H9 (cell line): ENCODE measurements at regions not wholly inside any gene's neighbourhood (a gene's known extent, or its start where the extent isn't known, plus 50 kb on each side); places are given as distances from the start of the nearest gene placed in this dataset.

ENCODE experiments used
- DNase-seq: peaks from one replicate; pipeline ENCODE4 v3.0.0-alpha.2; 2017
- H2AFZ ChIP-seq: one replicate; pipeline ENCODE4 v1.6.1; 2013; ENCODE audit warnings: mild to moderate bottlenecking, low read length, control low read depth, moderate library complexity
- H2AK5ac ChIP-seq: 2 replicates; pipeline ENCODE4 v1.6.1; 2013; ENCODE audit warnings: low read length, control low read depth, mixed read lengths; ENCODE audit not compliant: insufficient read length
- H2BK120ac ChIP-seq: one replicate; pipeline ENCODE4 v1.6.1; 2013; ENCODE audit warnings: low read depth, mild to moderate bottlenecking, low read length, control low read depth, inconsistent platforms; ENCODE audit not compliant: poor library complexity, severe bottlenecking
- H2BK12ac ChIP-seq: 2 replicates; pipeline ENCODE4 v1.6.1; 2013; ENCODE audit warnings: low read length, control low read depth, mixed read lengths, low read depth; ENCODE audit not compliant: insufficient read length
- H2BK15ac ChIP-seq: 2 replicates; pipeline ENCODE4 v1.6.1; 2013; ENCODE audit warnings: low read depth, low read length, control low read depth
- H2BK20ac ChIP-seq: one replicate; pipeline ENCODE4 v1.6.1; 2013; ENCODE audit warnings: low read depth, mild to moderate bottlenecking, low read length, control low read depth, inconsistent platforms; ENCODE audit not compliant: poor library complexity, severe bottlenecking
- H2BK5ac ChIP-seq: 2 replicates; pipeline ENCODE4 v1.6.1; 2013; ENCODE audit warnings: low read length, control low read depth, mixed read lengths; ENCODE audit not compliant: insufficient read length
- H3K14ac ChIP-seq: 2 replicates; pipeline ENCODE4 v1.6.1; 2013; ENCODE audit warnings: low read length, control low read depth; ENCODE audit not compliant: insufficient read depth
- H3K18ac ChIP-seq: 2 replicates; pipeline ENCODE4 v1.6.1; 2013; ENCODE audit warnings: low read depth, mild to moderate bottlenecking, mixed read lengths, low read length, control low read depth; ENCODE audit not compliant: insufficient read length
- H3K23ac ChIP-seq: 2 replicates; pipeline ENCODE4 v1.6.1; 2013; ENCODE audit warnings: low read length, control low read depth, mixed read lengths, low read depth; ENCODE audit not compliant: insufficient read length
- H3K23me2 ChIP-seq: 2 replicates; pipeline ENCODE4 v1.6.1; 2013; ENCODE audit warnings: low read depth, mild to moderate bottlenecking, mixed read lengths, low read length, control low read depth; ENCODE audit not compliant: insufficient read length, poor library complexity, severe bottlenecking
- H3K27ac ChIP-seq: 2 replicates; pipeline ENCODE4 v1.5.1; 2013; ENCODE audit warnings: low read length, control low read depth, mixed read lengths, low read depth; ENCODE audit not compliant: insufficient read length
- H3K27me3 ChIP-seq: 2 replicates; pipeline ENCODE4 v1.6.1; 2013; ENCODE audit warnings: low read length, control low read depth, inconsistent platforms; ENCODE audit not compliant: insufficient read depth
- H3K4ac ChIP-seq: 2 replicates; pipeline ENCODE4 v1.6.1; 2013; ENCODE audit warnings: low read depth, mild to moderate bottlenecking, control low read depth, inconsistent platforms, low read length, moderate library complexity
- H3K4me1 ChIP-seq: 2 replicates; pipeline ENCODE4 v1.6.1; 2013; ENCODE audit warnings: low read length, control low read depth, inconsistent platforms; ENCODE audit not compliant: insufficient read depth
- H3K4me2 ChIP-seq: 2 replicates; pipeline ENCODE4 v1.6.1; 2013; ENCODE audit warnings: low read length, control low read depth, mixed read lengths; ENCODE audit not compliant: insufficient read length, insufficient read depth
- H3K56ac ChIP-seq: 2 replicates; pipeline ENCODE4 v1.6.1; 2013; ENCODE audit warnings: low read depth, mild to moderate bottlenecking, mixed read lengths, low read length, control low read depth; ENCODE audit not compliant: insufficient read length
- H3K79me1 ChIP-seq: 2 replicates; pipeline ENCODE4 v1.6.1; 2013; ENCODE audit warnings: low read depth, mild to moderate bottlenecking, moderate library complexity, low read length, control low read depth, inconsistent platforms; ENCODE audit not compliant: insufficient read depth, poor library complexity, severe bottlenecking
- H3K79me2 ChIP-seq: 2 replicates; pipeline ENCODE4 v1.6.1; 2013; ENCODE audit warnings: low read length, control low read depth, inconsistent platforms; ENCODE audit not compliant: insufficient read depth
- H3K9ac ChIP-seq: 2 replicates; pipeline ENCODE4 v1.6.1; 2013; ENCODE audit warnings: low read length, control low read depth, mixed read lengths; ENCODE audit not compliant: insufficient read length; ENCODE audit errors: extremely low read depth
- H3K9me3 ChIP-seq: one replicate; pipeline ENCODE4 v1.6.1; 2013; ENCODE audit warnings: low read depth, low read length, inconsistent platforms; ENCODE audit not compliant: control insufficient read depth
- H3T11ph ChIP-seq: one replicate; pipeline ENCODE4 v1.6.1; 2013; ENCODE audit warnings: mild to moderate bottlenecking, low read length, control low read depth, inconsistent platforms
- H4K20me1 ChIP-seq: one replicate; pipeline ENCODE4 v1.6.1; 2013; ENCODE audit not compliant: control insufficient read depth, insufficient read length, insufficient read depth
- H4K5ac ChIP-seq: 2 replicates; pipeline ENCODE4 v1.6.1; 2013; ENCODE audit warnings: low read depth, mild to moderate bottlenecking, mixed read lengths, low read length, control low read depth; ENCODE audit not compliant: insufficient read length
- H4K8ac ChIP-seq: replicated peaks from 2 replicates; pipeline ENCODE4 v1.6.1; 2013; ENCODE audit warnings: low read length, control low read depth, mixed read lengths, low read depth; ENCODE audit not compliant: insufficient read length
- H4K91ac ChIP-seq: 2 replicates; pipeline ENCODE4 v1.6.1; 2013; ENCODE audit warnings: low read depth, mild to moderate bottlenecking, moderate library complexity, mixed read lengths, low read length, control low read depth; ENCODE audit not compliant: insufficient read length
- H3K27ac Mint-ChIP-seq, 3 experiments: 2 replicates in 2 of 3; 3 replicates in 1 of 3; pipeline ENCODE4 v1.8.0; 2020 to 2021; ENCODE audit warnings: mixed read lengths in 3 of 3, mild to moderate bottlenecking in 1 of 3, moderate library complexity in 1 of 3
- H3K27me3 Mint-ChIP-seq: 2 replicates; pipeline ENCODE4 v1.8.0; 2021; ENCODE audit warnings: low read depth, mild to moderate bottlenecking, moderate library complexity, mixed read lengths
- H3K36me3 Mint-ChIP-seq, 3 experiments: 2 replicates in 2 of 3; 3 replicates in 1 of 3; pipeline ENCODE4 v1.8.0; 2020 to 2021; ENCODE audit warnings: low read depth in 3 of 3, mixed read lengths in 3 of 3; ENCODE audit not compliant: insufficient read depth in 1 of 3
- H3K4me1 Mint-ChIP-seq, 2 experiments: 2 replicates each; pipeline ENCODE4 v1.8.0; 2020; ENCODE audit warnings: mixed read lengths in 2 of 2
- H3K4me3 Mint-ChIP-seq, 2 experiments: 2 replicates in 1 of 2; 3 replicates in 1 of 2; pipeline ENCODE4 v1.8.0; 2020 to 2021; ENCODE audit warnings: mild to moderate bottlenecking in 2 of 2, mixed read lengths in 2 of 2, moderate library complexity in 1 of 2
- H3K9me3 Mint-ChIP-seq, 2 experiments: 2 replicates in 1 of 2; 3 replicates in 1 of 2; pipeline ENCODE4 v1.8.0; 2020; ENCODE audit warnings: mild to moderate bottlenecking in 2 of 2, mixed read lengths in 2 of 2, moderate library complexity in 1 of 2
- CTCF ChIP-seq: fragments of 200-600 bp; sonication (generic); conservative IDR thresholded peaks from 3 replicates; pipeline ENCODE4 v1.8.0; 2021; ENCODE audit warnings: antibody characterized with exemption, mild to moderate bottlenecking
- WGBS: extraction: QIAGEN DNeasy Blood & Tissue Kit; methylation state at CpG from one replicate; pipeline ENCODE4 v1.1.7; 2013; ENCODE audit warnings: missing lambda C conversion rate, low lambda C conversion rate, mixed read lengths; ENCODE audit not compliant: insufficient read length; ENCODE audit errors: extremely low coverage; 5-methylcytosine and 5-hydroxymethylcytosine counted together

- no peak for TF ChIP-seq CTCF
- Histone ChIP-seq H4K8ac (no peak overlapping the region), H2AFZ (no peak overlapping the region), H3K79me2 (no peaks in the 10 kb centered on the region), H3K4ac (no peak overlapping the region), H2BK15ac (no peak overlapping the region), H3K14ac (no peak overlapping the region), H3K79me1 (no peaks in the 10 kb centered on the region), H3K18ac (no peak overlapping the region), H3K27ac (no peak overlapping the region), H2AK5ac (no peak overlapping the region), H3K23me2 (no peaks in the 10 kb centered on the region), H4K5ac (no peak overlapping the region), H2BK20ac (no peak overlapping the region), H4K91ac (no peak overlapping the region), H3K4me2 (no peak overlapping the region), H3K9me3 (no peaks in the 10 kb centered on the region), H4K20me1 (no peaks in the 10 kb centered on the region), H3K56ac (no peak overlapping the region), H2BK12ac (no peak overlapping the region), H2BK5ac (no peak overlapping the region), H3K27me3 (no peaks in the 10 kb centered on the region), H2BK120ac (no peak overlapping the region), H3K9ac (no peak overlapping the region), H3K23ac (no peak overlapping the region), H3T11ph (no peak overlapping the region), H3K4me1 (no peaks in the 10 kb centered on the region)
- peaks cover 14 to 16% of the 10 kb centered on the region in 2 experiments for H3K4me1 Mint-ChIP-seq
- no peaks in the 10 kb centered on the region for H3K36me3 Mint-ChIP-seq
- no peaks in the 10 kb centered on the region for H3K9me3 Mint-ChIP-seq
- H3K27me3 Mint-ChIP-seq = no peaks in the 10 kb centered on the region
- WGBS = no CpG with 5 or more reads among the region's 3 CpGs
- DNase-seq = no peak
- H3K4me3 Mint-ChIP-seq = no peak overlapping the region
- no peak overlapping the region for H3K27ac Mint-ChIP-seq
Measured at GRCh38 chr3:82132210-82133069, 371.0 kb upstream of the GBE1 start.
